ENCODE measurements at regions not wholly inside any gene's neighbourhood (a gene's known extent, or its start where the extent isn't known, plus 50 kb on each side); places are given as distances from the start of the nearest gene placed in this dataset.

DNA sequence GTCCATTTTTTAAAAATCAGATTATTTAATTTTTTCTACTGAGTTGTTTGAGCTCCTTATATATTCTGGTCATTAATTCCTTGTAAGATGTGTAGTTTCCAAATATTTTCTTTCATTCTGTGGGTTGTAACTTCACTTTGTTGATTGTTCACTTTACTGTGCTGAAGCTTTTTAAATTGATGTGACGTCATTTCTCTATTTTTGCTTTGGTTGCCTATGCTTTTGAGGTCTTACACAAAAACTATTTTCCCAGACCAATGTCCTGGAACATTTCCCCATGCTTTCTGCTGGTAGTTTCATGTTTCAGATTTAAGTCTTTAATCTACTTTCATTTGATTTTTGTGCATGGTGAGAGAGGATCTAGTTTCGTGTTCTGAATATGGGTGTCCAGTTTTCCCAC, 753.6 kb downstream of the TRIML1 start:
- TF ChIP-seq EZH2 (IDR thresholded peaks at IDR 0.05; ENCODE audit: low read length, missing control alignments), result no peak
- no peak for TF ChIP-seq CTCF (conservative IDR thresholded peaks at IDR 0.05 in 1 of 2, IDR thresholded peaks at IDR 0.05 in 1 of 2; ENCODE audit: low read depth in 1 of 2, low read length in 2 of 2)

Measured in fibroblast of lung (primary cell).